H9 (cell line): ENCODE measurements at regions not wholly inside any gene's neighbourhood (a gene's known extent, or its start where the extent isn't known, plus 50 kb on each side); places are given as distances from the start of the nearest gene placed in this dataset.

ENCODE experiments used
- DNase-seq: peaks from one replicate; pipeline ENCODE4 v3.0.0-alpha.2; 2017
- H2AFZ ChIP-seq: one replicate; pipeline ENCODE4 v1.6.1; 2013; ENCODE audit warnings: mild to moderate bottlenecking, low read length, control low read depth, moderate library complexity
- H2AK5ac ChIP-seq: 2 replicates; pipeline ENCODE4 v1.6.1; 2013; ENCODE audit warnings: low read length, control low read depth, mixed read lengths; ENCODE audit not compliant: insufficient read length
- H2BK120ac ChIP-seq: one replicate; pipeline ENCODE4 v1.6.1; 2013; ENCODE audit warnings: low read depth, mild to moderate bottlenecking, low read length, control low read depth, inconsistent platforms; ENCODE audit not compliant: poor library complexity, severe bottlenecking
- H2BK12ac ChIP-seq: 2 replicates; pipeline ENCODE4 v1.6.1; 2013; ENCODE audit warnings: low read length, control low read depth, mixed read lengths, low read depth; ENCODE audit not compliant: insufficient read length
- H2BK15ac ChIP-seq: 2 replicates; pipeline ENCODE4 v1.6.1; 2013; ENCODE audit warnings: low read depth, low read length, control low read depth
- H2BK20ac ChIP-seq: one replicate; pipeline ENCODE4 v1.6.1; 2013; ENCODE audit warnings: low read depth, mild to moderate bottlenecking, low read length, control low read depth, inconsistent platforms; ENCODE audit not compliant: poor library complexity, severe bottlenecking
- H2BK5ac ChIP-seq: 2 replicates; pipeline ENCODE4 v1.6.1; 2013; ENCODE audit warnings: low read length, control low read depth, mixed read lengths; ENCODE audit not compliant: insufficient read length
- H3K14ac ChIP-seq: 2 replicates; pipeline ENCODE4 v1.6.1; 2013; ENCODE audit warnings: low read length, control low read depth; ENCODE audit not compliant: insufficient read depth
- H3K18ac ChIP-seq: 2 replicates; pipeline ENCODE4 v1.6.1; 2013; ENCODE audit warnings: low read depth, mild to moderate bottlenecking, mixed read lengths, low read length, control low read depth; ENCODE audit not compliant: insufficient read length
- H3K23ac ChIP-seq: 2 replicates; pipeline ENCODE4 v1.6.1; 2013; ENCODE audit warnings: low read length, control low read depth, mixed read lengths, low read depth; ENCODE audit not compliant: insufficient read length
- H3K23me2 ChIP-seq: 2 replicates; pipeline ENCODE4 v1.6.1; 2013; ENCODE audit warnings: low read depth, mild to moderate bottlenecking, mixed read lengths, low read length, control low read depth; ENCODE audit not compliant: insufficient read length, poor library complexity, severe bottlenecking
- H3K27ac ChIP-seq: 2 replicates; pipeline ENCODE4 v1.5.1; 2013; ENCODE audit warnings: low read length, control low read depth, mixed read lengths, low read depth; ENCODE audit not compliant: insufficient read length
- H3K27me3 ChIP-seq: 2 replicates; pipeline ENCODE4 v1.6.1; 2013; ENCODE audit warnings: low read length, control low read depth, inconsistent platforms; ENCODE audit not compliant: insufficient read depth
- H3K4ac ChIP-seq: 2 replicates; pipeline ENCODE4 v1.6.1; 2013; ENCODE audit warnings: low read depth, mild to moderate bottlenecking, control low read depth, inconsistent platforms, low read length, moderate library complexity
- H3K4me1 ChIP-seq: 2 replicates; pipeline ENCODE4 v1.6.1; 2013; ENCODE audit warnings: low read length, control low read depth, inconsistent platforms; ENCODE audit not compliant: insufficient read depth
- H3K4me2 ChIP-seq: 2 replicates; pipeline ENCODE4 v1.6.1; 2013; ENCODE audit warnings: low read length, control low read depth, mixed read lengths; ENCODE audit not compliant: insufficient read length, insufficient read depth
- H3K56ac ChIP-seq: 2 replicates; pipeline ENCODE4 v1.6.1; 2013; ENCODE audit warnings: low read depth, mild to moderate bottlenecking, mixed read lengths, low read length, control low read depth; ENCODE audit not compliant: insufficient read length
- H3K79me1 ChIP-seq: 2 replicates; pipeline ENCODE4 v1.6.1; 2013; ENCODE audit warnings: low read depth, mild to moderate bottlenecking, moderate library complexity, low read length, control low read depth, inconsistent platforms; ENCODE audit not compliant: insufficient read depth, poor library complexity, severe bottlenecking
- H3K79me2 ChIP-seq: 2 replicates; pipeline ENCODE4 v1.6.1; 2013; ENCODE audit warnings: low read length, control low read depth, inconsistent platforms; ENCODE audit not compliant: insufficient read depth
- H3K9ac ChIP-seq: 2 replicates; pipeline ENCODE4 v1.6.1; 2013; ENCODE audit warnings: low read length, control low read depth, mixed read lengths; ENCODE audit not compliant: insufficient read length; ENCODE audit errors: extremely low read depth
- H3K9me3 ChIP-seq: one replicate; pipeline ENCODE4 v1.6.1; 2013; ENCODE audit warnings: low read depth, low read length, inconsistent platforms; ENCODE audit not compliant: control insufficient read depth
- H3T11ph ChIP-seq: one replicate; pipeline ENCODE4 v1.6.1; 2013; ENCODE audit warnings: mild to moderate bottlenecking, low read length, control low read depth, inconsistent platforms
- H4K20me1 ChIP-seq: one replicate; pipeline ENCODE4 v1.6.1; 2013; ENCODE audit not compliant: control insufficient read depth, insufficient read length, insufficient read depth
- H4K5ac ChIP-seq: 2 replicates; pipeline ENCODE4 v1.6.1; 2013; ENCODE audit warnings: low read depth, mild to moderate bottlenecking, mixed read lengths, low read length, control low read depth; ENCODE audit not compliant: insufficient read length
- H4K8ac ChIP-seq: replicated peaks from 2 replicates; pipeline ENCODE4 v1.6.1; 2013; ENCODE audit warnings: low read length, control low read depth, mixed read lengths, low read depth; ENCODE audit not compliant: insufficient read length
- H4K91ac ChIP-seq: 2 replicates; pipeline ENCODE4 v1.6.1; 2013; ENCODE audit warnings: low read depth, mild to moderate bottlenecking, moderate library complexity, mixed read lengths, low read length, control low read depth; ENCODE audit not compliant: insufficient read length
- H3K27ac Mint-ChIP-seq, 3 experiments: 2 replicates in 2 of 3; 3 replicates in 1 of 3; pipeline ENCODE4 v1.8.0; 2020 to 2021; ENCODE audit warnings: mixed read lengths in 3 of 3, mild to moderate bottlenecking in 1 of 3, moderate library complexity in 1 of 3
- H3K27me3 Mint-ChIP-seq: 2 replicates; pipeline ENCODE4 v1.8.0; 2021; ENCODE audit warnings: low read depth, mild to moderate bottlenecking, moderate library complexity, mixed read lengths
- H3K36me3 Mint-ChIP-seq, 3 experiments: 2 replicates in 2 of 3; 3 replicates in 1 of 3; pipeline ENCODE4 v1.8.0; 2020 to 2021; ENCODE audit warnings: low read depth in 3 of 3, mixed read lengths in 3 of 3; ENCODE audit not compliant: insufficient read depth in 1 of 3
- H3K4me1 Mint-ChIP-seq, 2 experiments: 2 replicates each; pipeline ENCODE4 v1.8.0; 2020; ENCODE audit warnings: mixed read lengths in 2 of 2
- H3K4me3 Mint-ChIP-seq, 2 experiments: 2 replicates in 1 of 2; 3 replicates in 1 of 2; pipeline ENCODE4 v1.8.0; 2020 to 2021; ENCODE audit warnings: mild to moderate bottlenecking in 2 of 2, mixed read lengths in 2 of 2, moderate library complexity in 1 of 2
- H3K9me3 Mint-ChIP-seq, 2 experiments: 2 replicates in 1 of 2; 3 replicates in 1 of 2; pipeline ENCODE4 v1.8.0; 2020; ENCODE audit warnings: mild to moderate bottlenecking in 2 of 2, mixed read lengths in 2 of 2, moderate library complexity in 1 of 2
- WGBS: extraction: QIAGEN DNeasy Blood & Tissue Kit; methylation state at CpG from one replicate; pipeline ENCODE4 v1.1.7; 2013; ENCODE audit warnings: missing lambda C conversion rate, low lambda C conversion rate, mixed read lengths; ENCODE audit not compliant: insufficient read length; ENCODE audit errors: extremely low coverage; 5-methylcytosine and 5-hydroxymethylcytosine counted together
- TF ChIP-seq, protein P1 (sequence below): fragments of 200-600 bp; sonication (generic); conservative IDR thresholded peaks from 3 replicates; pipeline ENCODE4 v1.8.0; 2021; ENCODE audit warnings: antibody characterized with exemption, mild to moderate bottlenecking

DNA sequence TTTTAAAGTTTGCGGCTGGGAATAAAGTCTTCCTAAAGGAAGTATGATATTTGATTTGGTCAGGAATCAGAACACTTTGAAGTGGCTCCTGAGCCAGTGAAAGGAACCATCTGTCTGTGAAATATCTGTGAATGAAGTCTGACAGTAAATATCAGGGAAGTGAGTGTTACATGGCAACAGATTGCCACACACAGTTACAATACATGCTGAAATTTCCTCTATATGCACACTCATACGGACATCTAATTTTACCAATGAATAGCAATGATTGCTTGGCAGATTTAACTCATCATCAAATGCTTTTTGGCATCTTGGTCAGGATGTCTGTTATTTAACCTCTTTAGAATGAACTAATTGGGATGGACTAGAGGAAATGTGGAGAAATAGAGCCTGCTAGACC lies 1023.8 kb downstream of the FAT4 start:
- no peak overlapping the region for H3K4me3 Mint-ChIP-seq
- no peaks in the 10 kb centered on the region for H4K20me1 ChIP-seq

More for the DNA sequence above, 1023.8 kb downstream of the FAT4 start:
- H3K14ac ChIP-seq: no peak overlapping the region
- H2BK15ac ChIP-seq: no peak overlapping the region
- H3K9ac ChIP-seq: no peak overlapping the region
- no peak overlapping the region for H4K8ac ChIP-seq
- no peak overlapping the region for H4K91ac ChIP-seq
- Mint-ChIP-seq H3K27me3 (no peaks in the 10 kb centered on the region), H3K9me3 (no peaks in the 10 kb centered on the region), H3K27ac (peak overlapping the region in 1 of 3 experiments; percentile 46; a peak in 1 of 7 replicates), H3K4me1 (peaks cover 0 to 7% of the 10 kb centered on the region in 2 experiments; a peak in 2 of 4 replicates), H3K36me3 (no peaks in the 10 kb centered on the region)
- H3K4me2 ChIP-seq: no peak overlapping the region
- no peak overlapping the region for H2BK12ac ChIP-seq
- H3K4ac ChIP-seq: no peak overlapping the region
- no peaks in the 10 kb centered on the region for H3K79me1 ChIP-seq
- no peak overlapping the region for H3K23ac ChIP-seq
- H2BK5ac ChIP-seq: no peak overlapping the region
- no peaks in the 10 kb centered on the region for H3K4me1 ChIP-seq
- no peak overlapping the region for H2BK120ac ChIP-seq
- WGBS: no CpG with 5 or more reads among the region's 2 CpGs
- no peak overlapping the region for H3T11ph ChIP-seq
- H2BK20ac ChIP-seq: no peak overlapping the region
- H2AK5ac ChIP-seq: no peak overlapping the region
- H3K27ac ChIP-seq: no peak overlapping the region
- TF ChIP-seq, protein P1, sequence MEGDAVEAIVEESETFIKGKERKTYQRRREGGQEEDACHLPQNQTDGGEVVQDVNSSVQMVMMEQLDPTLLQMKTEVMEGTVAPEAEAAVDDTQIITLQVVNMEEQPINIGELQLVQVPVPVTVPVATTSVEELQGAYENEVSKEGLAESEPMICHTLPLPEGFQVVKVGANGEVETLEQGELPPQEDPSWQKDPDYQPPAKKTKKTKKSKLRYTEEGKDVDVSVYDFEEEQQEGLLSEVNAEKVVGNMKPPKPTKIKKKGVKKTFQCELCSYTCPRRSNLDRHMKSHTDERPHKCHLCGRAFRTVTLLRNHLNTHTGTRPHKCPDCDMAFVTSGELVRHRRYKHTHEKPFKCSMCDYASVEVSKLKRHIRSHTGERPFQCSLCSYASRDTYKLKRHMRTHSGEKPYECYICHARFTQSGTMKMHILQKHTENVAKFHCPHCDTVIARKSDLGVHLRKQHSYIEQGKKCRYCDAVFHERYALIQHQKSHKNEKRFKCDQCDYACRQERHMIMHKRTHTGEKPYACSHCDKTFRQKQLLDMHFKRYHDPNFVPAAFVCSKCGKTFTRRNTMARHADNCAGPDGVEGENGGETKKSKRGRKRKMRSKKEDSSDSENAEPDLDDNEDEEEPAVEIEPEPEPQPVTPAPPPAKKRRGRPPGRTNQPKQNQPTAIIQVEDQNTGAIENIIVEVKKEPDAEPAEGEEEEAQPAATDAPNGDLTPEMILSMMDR: no peak
- no peak overlapping the region for H3K56ac ChIP-seq
- no peaks in the 10 kb centered on the region for H3K9me3 ChIP-seq
- H2AFZ ChIP-seq: no peak overlapping the region
- H3K27me3 ChIP-seq: no peaks in the 10 kb centered on the region
- no peak overlapping the region for H4K5ac ChIP-seq
- no peak for DNase-seq
- H3K18ac ChIP-seq: no peak overlapping the region
- H3K23me2 ChIP-seq: no peaks in the 10 kb centered on the region
- no peaks in the 10 kb centered on the region for H3K79me2 ChIP-seq
